HCT116 (cell line): ENCODE measurements at regions not wholly inside any gene's neighbourhood (a gene's known extent, or its start where the extent isn't known, plus 50 kb on each side); places are given as distances from the start of the nearest gene placed in this dataset.

Experiments used
- ATAC-seq: fragments of 200-7000 bp; cut with Tn5 transposase; 2 replicates; pipeline ENCODE4 v1.9.1; 2020; ENCODE audit warnings: mild to moderate bottlenecking, moderate library complexity
- BruUV-seq: library from RNA; stranded (reverse); fragments of 400-500 nt; replicated peaks from 2 replicates; lab custom pipeline; 2021; lab: Mats Ljungman, UMichigan
- CTCF ChIA-PET: fragments of 300-600 bp; sonication (Branson Sonifier 250); formaldehyde crosslinking; loops from one replicate; lab custom pipeline; 2021; ENCODE audit warnings: antibody characterized with exemption; lab: Charles Lee
- POLR2A ChIA-PET: fragments of 300-600, 350-600 bp; sonication (Branson Sonifier 250); formaldehyde crosslinking; loops from one replicate; lab custom pipeline; 2021; ENCODE audit warnings: antibody characterized with exemption; lab: Charles Lee
- RAD21 ChIA-PET, 2 experiments: fragments of 300-600 bp; sonication (Branson Sonifier 250); formaldehyde crosslinking; loops; one replicate each; lab custom pipeline; 2023; ENCODE audit warnings: low total read pairs in 2 of 2; ENCODE audit not compliant: uncharacterized antibody in 2 of 2, unreplicated experiment in 2 of 2, low non-redundant PET in 1 of 2; lab: Charles Lee
- DNase-seq: peaks from one replicate; pipeline ENCODE4 v3.0.0-alpha.2; 2010; ENCODE audit warnings: low read depth, low spot score
- H2AFZ ChIP-seq: fragments of 200-600 bp; shearing (Covaris generic), sonication (generic); 2 replicates; pipeline ENCODE4 v1.6.1; 2017; ENCODE audit warnings: low read depth, mixed run types, mixed read lengths, antibody characterized with exemption, low read length; ENCODE audit not compliant: poor library complexity, severe bottlenecking
- H3K27ac ChIP-seq: 2 replicates; pipeline ENCODE4 v1.5.1; 2012; ENCODE audit warnings: low read depth, low read length
- H3K27me3 ChIP-seq: fragments of 200-600 bp; sonication (generic); 2 replicates; pipeline ENCODE4 v1.6.1; 2016; ENCODE audit warnings: mixed run types, low read length, mixed read lengths; ENCODE audit not compliant: insufficient read depth
- H3K36me3 ChIP-seq, 2 experiments: fragments of 200-500 bp in 1 of 2; fragments of 200-600 bp in 1 of 2; sonication (Bioruptor generic) in 1 of 2; sonication (generic) in 1 of 2; 2 replicates each; pipeline versions ENCODE4 v1.5.1 to v1.6.1; 2014 to 2016; ENCODE audit warnings: low read length in 2 of 2, inconsistent platforms in 1 of 2, mixed read lengths in 1 of 2, mixed run types in 1 of 2; ENCODE audit not compliant: insufficient read depth in 2 of 2, control insufficient read depth in 1 of 2
- H3K4me1 ChIP-seq, 2 experiments: fragments of 200-600 bp in 1 of 2; sonication (generic) in 1 of 2; 2 replicates each; pipeline versions ENCODE4 v1.5.1 to v1.6.1; 2012 to 2017; ENCODE audit warnings: low read length in 2 of 2, inconsistent platforms in 1 of 2, mild to moderate bottlenecking in 1 of 2, mixed read lengths in 1 of 2, mixed run types in 1 of 2, moderate library complexity in 1 of 2; ENCODE audit not compliant: insufficient read depth in 2 of 2, control insufficient read depth in 1 of 2
- H3K4me2 ChIP-seq: fragments of 200-600 bp; sonication (generic); 2 replicates; pipeline ENCODE4 v1.6.1; 2017; ENCODE audit warnings: mixed run types, low read length, mixed read lengths
- H3K4me3 ChIP-seq, 2 experiments: fragments of 200-600 bp in 1 of 2; sonication (generic) in 1 of 2; replicated peaks in 1 of 2; 2 replicates each; pipeline ENCODE4 v1.5.1; 2011 to 2016; ENCODE audit warnings: low read length in 2 of 2, control low read depth in 1 of 2, low read depth in 1 of 2, mild to moderate bottlenecking in 1 of 2, mixed read lengths in 1 of 2, mixed run types in 1 of 2
- H3K79me2 ChIP-seq: fragments of 200-600 bp; sonication (generic); 2 replicates; pipeline ENCODE4 v1.6.1; 2017; ENCODE audit warnings: mild to moderate bottlenecking, mixed run types, low read length, moderate library complexity, mixed read lengths; ENCODE audit not compliant: insufficient read depth
- H3K9ac ChIP-seq: fragments of 200-600 bp; sonication (generic); 2 replicates; pipeline ENCODE4 v1.6.1; 2016; ENCODE audit warnings: low read length, mixed read lengths
- H3K9me2 ChIP-seq: fragments of 200-600 bp; sonication (generic), shearing (Covaris generic); 2 replicates; pipeline ENCODE4 v1.6.1; 2017; ENCODE audit warnings: mixed run types, mild to moderate bottlenecking, moderate library complexity; ENCODE audit not compliant: insufficient read depth
- H3K9me3 ChIP-seq, 2 experiments: fragments of 200-500 bp in 1 of 2; fragments of 200-600 bp in 1 of 2; sonication (Bioruptor generic) in 1 of 2; sonication (generic) in 1 of 2; 2 replicates each; pipeline ENCODE4 v1.6.1; 2014 to 2017; ENCODE audit warnings: low read length in 2 of 2, mixed read lengths in 2 of 2, inconsistent platforms in 1 of 2, low read depth in 1 of 2, mild to moderate bottlenecking in 1 of 2, mixed run types in 1 of 2, moderate library complexity in 1 of 2; ENCODE audit not compliant: control insufficient read depth in 1 of 2, insufficient read depth in 1 of 2
- H4K20me1 ChIP-seq: fragments of 200-600 bp; sonication (generic), shearing (Covaris generic); 2 replicates; pipeline ENCODE4 v1.6.1; 2017; ENCODE audit warnings: mixed run types, mild to moderate bottlenecking, moderate library complexity; ENCODE audit not compliant: insufficient read depth
- CEBPB ChIP-seq: IDR thresholded peaks from 2 replicates; pipeline ENCODE4 v1.6.1; 2012; ENCODE audit warnings: low read depth
- EGR1 ChIP-seq: IDR thresholded peaks from 2 replicates; pipeline ENCODE4 v1.6.1; 2012; ENCODE audit warnings: low read depth
- ELF1 ChIP-seq: IDR thresholded peaks from 2 replicates; pipeline ENCODE4 v1.6.1; 2012; ENCODE audit warnings: low read depth, borderline replicate concordance
- EZH2phosphoT487 ChIP-seq: fragments of 200-600 bp; IDR thresholded peaks from 2 replicates; pipeline ENCODE4 v1.6.1; 2018; ENCODE audit warnings: antibody characterized with exemption, borderline replicate concordance
- FOSL1 ChIP-seq: IDR thresholded peaks from 2 replicates; pipeline ENCODE4 v1.6.1; 2012; ENCODE audit warnings: low read depth
- POLR2A ChIP-seq: IDR thresholded peaks from 2 replicates; pipeline ENCODE4 v1.7.0; 2011; ENCODE audit warnings: borderline replicate concordance; ENCODE audit not compliant: insufficient read depth, insufficient read length; ENCODE audit errors: extremely low read depth
- POLR2AphosphoS5 ChIP-seq: IDR thresholded peaks from 2 replicates; pipeline ENCODE4 v1.6.1; 2011; ENCODE audit warnings: mild to moderate bottlenecking, low read depth, low read length, moderate library complexity
- SP1 ChIP-seq: IDR thresholded peaks from 2 replicates; pipeline ENCODE4 v1.6.1; 2012; ENCODE audit warnings: low read depth
- SRF ChIP-seq: IDR thresholded peaks from 2 replicates; pipeline ENCODE4 v1.6.1; 2012; ENCODE audit warnings: low read depth
- TCF7L2 ChIP-seq: IDR thresholded peaks from 2 replicates; pipeline ENCODE4 v1.7.0; 2011; ENCODE audit warnings: borderline replicate concordance, inconsistent platforms; ENCODE audit not compliant: insufficient read depth, insufficient read length; ENCODE audit errors: extremely low read depth
- YY1 ChIP-seq: IDR thresholded peaks from 2 replicates; pipeline ENCODE4 v1.6.1; 2011; ENCODE audit warnings: low read length, low read depth, moderate library complexity, mild to moderate bottlenecking; ENCODE audit not compliant: insufficient replicate concordance; ENCODE audit errors: extremely low read depth
- ZNF274 ChIP-seq: fragments of 200-500 bp; sonication (Bioruptor generic); IDR thresholded peaks from 2 replicates; pipeline ENCODE4 v1.6.1; 2014; ENCODE audit warnings: mild to moderate bottlenecking, low read depth, low read length, inconsistent platforms
- intact Hi-C: fragments of 100-400 bp; cut with micrococcal nuclease; formaldehyde crosslinking; loops from 2 replicates; pipeline ENCODE4 v1.10.0; 2022
- TF ChIP-seq, protein P1 (sequence below): IDR thresholded peaks from 2 replicates; pipeline ENCODE4 v1.6.1; 2012
- TF ChIP-seq, protein P2 (sequence below): IDR thresholded peaks from 2 replicates; pipeline ENCODE4 v1.6.1; 2011; ENCODE audit warnings: mild to moderate bottlenecking, low read length, moderate library complexity; ENCODE audit not compliant: insufficient replicate concordance; ENCODE audit errors: extremely low read depth
- TF ChIP-seq, protein P3 (sequence below): IDR thresholded peaks from 2 replicates; pipeline ENCODE4 v1.6.1; 2012

DNA sequence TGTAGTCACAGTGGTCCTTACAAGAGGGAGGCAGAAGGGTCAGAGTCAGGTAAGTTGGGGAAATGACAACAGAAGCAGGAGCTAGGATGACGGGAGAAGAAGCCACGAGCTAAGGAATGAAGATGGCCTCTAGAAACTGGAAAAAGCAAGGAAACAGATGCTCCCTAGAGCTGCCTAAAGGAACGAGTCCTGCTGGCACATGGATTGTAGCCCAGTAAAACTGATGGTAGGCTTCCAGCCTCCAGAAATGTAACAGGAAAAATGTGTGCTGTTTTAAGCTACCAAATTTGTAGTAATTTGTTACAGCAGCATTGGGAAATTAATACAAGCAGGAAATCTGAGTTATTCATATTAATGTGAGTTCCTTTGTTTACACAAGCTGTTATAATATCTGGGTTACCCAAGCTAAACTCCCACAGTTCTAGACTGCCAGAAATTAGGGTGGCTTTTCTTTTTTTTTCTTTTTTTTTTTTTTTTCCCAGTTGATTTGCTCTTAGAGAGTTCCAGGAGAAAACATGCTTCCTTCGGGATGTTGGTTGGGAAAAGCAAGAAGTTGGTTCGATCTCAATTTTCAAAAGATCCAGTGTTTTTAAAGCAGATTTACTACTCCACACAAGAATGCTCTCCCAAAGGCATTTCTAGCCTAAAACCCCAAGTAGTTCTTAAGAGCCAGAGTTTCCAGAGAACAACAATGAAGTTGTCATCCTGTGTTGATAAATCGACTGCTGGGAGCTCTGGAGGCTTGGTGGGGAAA lies 400.0 kb upstream of the SLC24A2 start:
- ChIA-PET CTCF (interaction anchor here (1.4 kb wide), 1 partner anchor 8 kb away, joined by 5 read pairs; no protein-coding TSS in a partner anchor), RAD21 (no interaction called here), POLR2A (no interaction called here)
- no peaks in the 10 kb centered on the region for H3K36me3 ChIP-seq
- BruUV-seq, result no TSS peak
- no peak overlapping the region for H3K9ac ChIP-seq
- H3K9me3 ChIP-seq, result no peaks in the 10 kb centered on the region
- H4K20me1 ChIP-seq, result no peaks in the 10 kb centered on the region
- H3K4me1 ChIP-seq, result no peaks in the 10 kb centered on the region
- no peak for TF ChIP-seq TCF7L2
- no peak for TF ChIP-seq ELF1
- TF ChIP-seq, protein P1, sequence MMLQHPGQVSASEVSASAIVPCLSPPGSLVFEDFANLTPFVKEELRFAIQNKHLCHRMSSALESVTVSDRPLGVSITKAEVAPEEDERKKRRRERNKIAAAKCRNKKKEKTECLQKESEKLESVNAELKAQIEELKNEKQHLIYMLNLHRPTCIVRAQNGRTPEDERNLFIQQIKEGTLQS, result no peak
- no peak for TF ChIP-seq CEBPB
- peaks cover 30% of the 10 kb centered on the region; the same call in 1 of the 2 replicates for H3K27me3 ChIP-seq
- no peak overlapping the region for H3K4me2 ChIP-seq
- no peak overlapping the region for H3K27ac ChIP-seq
- ATAC-seq (no peak), DNase-seq (no peak)
- intact Hi-C loops, result no loop called here
- H3K4me3 ChIP-seq, result no peak overlapping the region
- H3K79me2 ChIP-seq, result no peaks in the 10 kb centered on the region
- H3K9me2 ChIP-seq, result no peaks in the 10 kb centered on the region
- no peak overlapping the region for H2AFZ ChIP-seq

DNA sequence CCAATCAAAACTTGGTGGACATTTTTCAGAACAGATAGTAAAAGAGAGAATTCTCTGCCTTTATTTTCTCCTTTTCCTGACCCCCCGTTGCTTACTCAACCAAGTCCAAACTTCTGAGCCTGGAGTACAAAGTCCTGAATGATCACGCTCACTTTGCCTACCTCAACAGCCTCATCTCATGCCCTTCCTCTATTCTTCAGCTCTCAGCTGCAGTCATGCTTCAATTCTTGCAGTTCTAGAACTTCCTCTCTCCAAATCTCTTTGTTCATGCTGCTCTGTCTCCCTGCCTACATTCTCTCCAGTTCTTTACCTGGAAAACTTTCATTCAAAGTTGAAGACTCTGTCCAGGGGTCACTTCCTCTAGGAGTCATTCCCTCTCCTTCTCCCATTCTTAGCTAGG lies 398.5 kb upstream of the SLC24A2 start:
- POLR2A ChIA-PET, result no interaction called here
- no peak overlapping the region for H3K4me3 ChIP-seq
- H3K9ac ChIP-seq, result no peak overlapping the region
- CTCF ChIA-PET, result no interaction called here
- RAD21 ChIA-PET, result no interaction called here
- no peaks in the 10 kb centered on the region for H3K9me3 ChIP-seq
- no peak overlapping the region for H2AFZ ChIP-seq
- BruUV-seq, result no TSS peak
- no peaks in the 10 kb centered on the region for H3K9me2 ChIP-seq
- H3K4me2 ChIP-seq, result no peak overlapping the region
- no peak overlapping the region for H3K27ac ChIP-seq
- no peaks in the 10 kb centered on the region for H3K79me2 ChIP-seq
- intact Hi-C loops, result no loop called here
- H4K20me1 ChIP-seq, result no peaks in the 10 kb centered on the region
- no peak for DNase-seq
- no peak for ATAC-seq
- TF ChIP-seq FOSL1 (no peak), POLR2AphosphoS5 (no peak), EZH2phosphoT487 (no peak), YY1 (no peak), CEBPB (no peak), EGR1 (no peak), POLR2A (no peak), ZNF274 (no peak), SP1 (no peak), SRF (no peak)
- TF ChIP-seq, protein P2, sequence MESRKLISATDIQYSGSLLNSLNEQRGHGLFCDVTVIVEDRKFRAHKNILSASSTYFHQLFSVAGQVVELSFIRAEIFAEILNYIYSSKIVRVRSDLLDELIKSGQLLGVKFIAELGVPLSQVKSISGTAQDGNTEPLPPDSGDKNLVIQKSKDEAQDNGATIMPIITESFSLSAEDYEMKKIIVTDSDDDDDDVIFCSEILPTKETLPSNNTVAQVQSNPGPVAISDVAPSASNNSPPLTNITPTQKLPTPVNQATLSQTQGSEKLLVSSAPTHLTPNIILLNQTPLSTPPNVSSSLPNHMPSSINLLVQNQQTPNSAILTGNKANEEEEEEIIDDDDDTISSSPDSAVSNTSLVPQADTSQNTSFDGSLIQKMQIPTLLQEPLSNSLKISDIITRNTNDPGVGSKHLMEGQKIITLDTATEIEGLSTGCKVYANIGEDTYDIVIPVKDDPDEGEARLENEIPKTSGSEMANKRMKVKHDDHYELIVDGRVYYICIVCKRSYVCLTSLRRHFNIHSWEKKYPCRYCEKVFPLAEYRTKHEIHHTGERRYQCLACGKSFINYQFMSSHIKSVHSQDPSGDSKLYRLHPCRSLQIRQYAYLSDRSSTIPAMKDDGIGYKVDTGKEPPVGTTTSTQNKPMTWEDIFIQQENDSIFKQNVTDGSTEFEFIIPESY, result no peak
- TF ChIP-seq, protein P3, sequence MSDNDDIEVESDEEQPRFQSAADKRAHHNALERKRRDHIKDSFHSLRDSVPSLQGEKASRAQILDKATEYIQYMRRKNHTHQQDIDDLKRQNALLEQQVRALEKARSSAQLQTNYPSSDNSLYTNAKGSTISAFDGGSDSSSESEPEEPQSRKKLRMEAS, result no peak
- H3K36me3 ChIP-seq, result no peaks in the 10 kb centered on the region
- peaks cover 30% of the 10 kb centered on the region; the same call in 1 of the 2 replicates for H3K27me3 ChIP-seq
- H3K4me1 ChIP-seq, result no peaks in the 10 kb centered on the region
